ENCODE measurements at regions not wholly inside any gene's neighbourhood (a gene's known extent, or its start where the extent isn't known, plus 50 kb on each side); places are given as distances from the start of the nearest gene placed in this dataset.
"Not testable (repeated sequence)": the region's sequence is repeated elsewhere in the genome, so short reads cannot be mapped to it uniquely, and the experiment has no call there.

DNA sequence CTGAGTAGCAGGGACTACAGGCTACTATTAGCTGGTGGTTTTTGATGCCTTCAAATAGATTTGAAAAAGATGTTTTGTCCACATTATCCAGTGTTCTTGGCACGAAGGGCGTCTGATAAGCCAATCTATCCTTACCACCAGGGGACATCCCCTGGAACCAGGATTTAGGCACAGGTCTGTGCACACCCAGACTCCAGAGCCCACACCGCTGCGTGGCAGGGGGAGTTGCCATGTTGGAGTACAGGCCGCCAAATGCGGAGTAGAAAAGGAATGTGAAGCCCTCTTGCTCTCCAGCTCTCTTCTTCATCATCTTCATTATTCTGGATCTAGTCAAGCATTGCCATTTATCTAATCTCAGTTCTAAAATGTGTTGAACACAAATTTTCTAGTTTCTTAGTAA lies 54.3 kb downstream of the RNU1-4 start:
- 78 to 97% methylated on average over 4 to 6 of the region's 6 CpGs for WGBS, 2 donors
- H3K9ac ChIP-seq (ENCODE audit: insufficient read depth in 1 of 2, low read length in 2 of 2); H3K27me3 ChIP-seq (ENCODE audit: control insufficient read depth in 3 of 3, insufficient read depth in 3 of 3, low read length in 2 of 3); H3K9me3 ChIP-seq (ENCODE audit: control insufficient read depth in 4 of 4, insufficient read depth in 3 of 4, low read length in 3 of 4); H3K4me3 ChIP-seq; H3K4me1 ChIP-seq (ENCODE audit: control insufficient read depth in 5 of 5, insufficient read depth in 5 of 5, low read length in 5 of 5); ATAC-seq (ENCODE audit: insufficient read depth, low FRiP score); H3K27ac ChIP-seq (ENCODE audit: low read depth in 1 of 2, low read length in 1 of 2); H3K36me3 ChIP-seq (ENCODE audit: control insufficient read depth in 4 of 4, insufficient read depth in 4 of 4, low read length in 4 of 4): not testable (repeated sequence)
- peak in 1 of 3 donors; percentile 2 for DNase-seq

DNA sequence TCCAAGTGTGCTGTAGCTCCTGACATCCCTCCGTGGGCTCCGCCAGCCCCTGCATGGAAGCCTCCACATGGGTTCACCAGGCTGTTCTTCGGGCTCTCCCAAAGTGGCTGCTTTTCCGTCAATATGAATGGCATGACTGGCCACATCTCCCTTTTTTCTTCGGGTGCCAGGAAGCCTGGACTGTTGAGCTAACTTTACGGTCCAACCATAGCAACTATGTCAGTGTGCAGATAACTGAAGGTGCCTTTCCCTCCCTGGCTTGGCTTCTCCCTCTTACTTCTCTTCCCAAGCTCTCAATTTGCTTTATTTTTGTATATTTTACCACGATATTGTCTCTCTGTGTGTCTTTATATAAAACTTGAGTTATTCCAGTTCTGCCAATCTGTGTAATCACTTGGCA lies 54.8 kb downstream of the RNU1-4 start:
- H3K9ac ChIP-seq (ENCODE audit: insufficient read depth in 1 of 2, low read length in 2 of 2); ATAC-seq (ENCODE audit: insufficient read depth, low FRiP score); H3K4me3 ChIP-seq; H3K27ac ChIP-seq (ENCODE audit: low read depth in 1 of 2, low read length in 1 of 2); H3K9me3 ChIP-seq (ENCODE audit: control insufficient read depth in 4 of 4, insufficient read depth in 3 of 4, low read length in 3 of 4); H3K27me3 ChIP-seq (ENCODE audit: control insufficient read depth in 3 of 3, insufficient read depth in 3 of 3, low read length in 2 of 3); H3K36me3 ChIP-seq (ENCODE audit: control insufficient read depth in 4 of 4, insufficient read depth in 4 of 4, low read length in 4 of 4); H3K4me1 ChIP-seq (ENCODE audit: control insufficient read depth in 5 of 5, insufficient read depth in 5 of 5, low read length in 5 of 5): not testable (repeated sequence)
- peak in 1 of 3 donors; percentile 6 for DNase-seq
- 90% methylated on average over 5 to 6 of the region's 7 CpGs for WGBS, 2 donors

DNA sequence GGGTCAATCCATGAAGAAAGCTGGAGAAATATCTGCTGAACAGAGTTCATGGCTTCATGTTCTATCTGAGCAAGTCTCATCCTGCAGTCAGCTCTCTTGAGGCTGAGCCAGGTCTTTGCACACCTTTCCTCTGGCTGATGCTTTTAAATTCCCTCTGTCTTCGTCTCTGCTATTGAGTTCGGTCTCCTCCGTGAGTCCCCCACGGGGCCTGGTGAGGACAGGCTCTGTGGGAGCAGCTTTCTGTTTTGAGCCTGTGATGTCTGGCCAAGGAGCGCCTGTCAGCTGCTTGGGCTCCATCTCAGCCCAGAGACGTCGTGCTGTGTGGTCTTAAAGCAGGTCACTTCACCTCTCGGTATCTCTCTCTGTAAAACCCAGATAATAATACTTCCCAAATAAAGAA lies 55.9 kb downstream of the RNU1-4 start:
- not testable (repeated sequence) for H3K36me3 ChIP-seq (ENCODE audit: control insufficient read depth in 4 of 4, insufficient read depth in 4 of 4, low read length in 4 of 4); DNase-seq; H3K4me3 ChIP-seq; H3K4me1 ChIP-seq (ENCODE audit: control insufficient read depth in 5 of 5, insufficient read depth in 5 of 5, low read length in 5 of 5); H3K9ac ChIP-seq (ENCODE audit: insufficient read depth in 1 of 2, low read length in 2 of 2); H3K9me3 ChIP-seq (ENCODE audit: control insufficient read depth in 4 of 4, insufficient read depth in 3 of 4, low read length in 3 of 4); H3K27me3 ChIP-seq (ENCODE audit: control insufficient read depth in 3 of 3, insufficient read depth in 3 of 3, low read length in 2 of 3); H3K27ac ChIP-seq (ENCODE audit: low read depth in 1 of 2, low read length in 1 of 2)
- 77 to 80% methylated on average over 8 of the region's 8 CpGs for WGBS, 2 donors
- peak; percentile 11 for ATAC-seq (ENCODE audit: insufficient read depth, low FRiP score)

DNA sequence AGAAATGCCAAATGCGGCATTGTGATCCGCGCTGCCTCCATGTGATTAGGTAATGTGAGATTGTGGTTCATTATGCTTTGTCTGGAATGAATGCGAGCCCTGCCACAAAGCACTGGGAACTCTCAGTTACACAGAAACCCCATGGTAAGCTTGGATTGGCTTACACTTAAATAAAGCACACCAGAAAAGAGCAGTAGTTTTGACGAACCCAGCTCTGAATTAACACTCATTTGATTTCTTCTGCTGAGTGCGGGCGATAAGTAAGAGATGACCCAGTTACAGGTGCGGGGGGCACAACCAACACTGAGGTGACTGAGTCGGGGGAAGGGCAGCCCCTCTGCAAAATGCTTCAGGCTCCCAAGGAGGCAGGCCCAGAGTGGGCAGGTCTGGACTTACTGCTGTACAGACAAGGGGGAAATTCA lies 56.3 kb downstream of the RNU1-4 start:
- ATAC-seq (ENCODE audit: insufficient read depth, low FRiP score); H3K36me3 ChIP-seq (ENCODE audit: control insufficient read depth in 4 of 4, insufficient read depth in 4 of 4, low read length in 4 of 4); H3K4me3 ChIP-seq; H3K9ac ChIP-seq (ENCODE audit: insufficient read depth in 1 of 2, low read length in 2 of 2); H3K27me3 ChIP-seq (ENCODE audit: control insufficient read depth in 3 of 3, insufficient read depth in 3 of 3, low read length in 2 of 3); H3K4me1 ChIP-seq (ENCODE audit: control insufficient read depth in 5 of 5, insufficient read depth in 5 of 5, low read length in 5 of 5); H3K9me3 ChIP-seq (ENCODE audit: control insufficient read depth in 4 of 4, insufficient read depth in 3 of 4, low read length in 3 of 4); H3K27ac ChIP-seq (ENCODE audit: low read depth in 1 of 2, low read length in 1 of 2): not testable (repeated sequence)
- peak in 1 of 3 donors; percentile 8 for DNase-seq
- 77 to 89% methylated on average over 9 of the region's 9 CpGs for WGBS, 2 donors

DNA sequence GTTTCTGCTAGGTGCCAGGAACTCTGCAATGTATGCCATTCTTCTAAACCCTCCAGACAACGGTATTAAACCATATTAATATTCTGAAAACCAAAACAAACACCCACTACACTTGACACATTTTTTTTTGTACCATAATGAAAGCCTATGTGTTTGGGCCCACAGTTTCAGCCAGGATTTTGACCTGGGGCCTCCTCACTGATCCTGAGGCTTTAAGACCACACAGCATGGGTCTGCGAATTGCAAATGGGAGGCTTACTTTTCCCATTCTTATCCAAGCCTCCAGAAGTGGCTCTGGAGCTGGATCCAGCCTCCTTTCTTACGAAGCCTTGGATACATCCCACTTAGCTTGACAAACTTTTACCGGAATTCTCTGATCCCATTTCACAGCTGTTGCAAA lies 56.7 kb downstream of the RNU1-4 start:
- DNase-seq; ATAC-seq (ENCODE audit: insufficient read depth, low FRiP score); H3K27me3 ChIP-seq (ENCODE audit: control insufficient read depth in 3 of 3, insufficient read depth in 3 of 3, low read length in 2 of 3); H3K36me3 ChIP-seq (ENCODE audit: control insufficient read depth in 4 of 4, insufficient read depth in 4 of 4, low read length in 4 of 4); H3K9me3 ChIP-seq (ENCODE audit: control insufficient read depth in 4 of 4, insufficient read depth in 3 of 4, low read length in 3 of 4); H3K27ac ChIP-seq (ENCODE audit: low read depth in 1 of 2, low read length in 1 of 2); H3K9ac ChIP-seq (ENCODE audit: insufficient read depth in 1 of 2, low read length in 2 of 2); H3K4me3 ChIP-seq; H3K4me1 ChIP-seq (ENCODE audit: control insufficient read depth in 5 of 5, insufficient read depth in 5 of 5, low read length in 5 of 5): not testable (repeated sequence)
- WGBS, 2 donors: 69 to 73% methylated on average over 2 to 4 of the region's 4 CpGs

DNA sequence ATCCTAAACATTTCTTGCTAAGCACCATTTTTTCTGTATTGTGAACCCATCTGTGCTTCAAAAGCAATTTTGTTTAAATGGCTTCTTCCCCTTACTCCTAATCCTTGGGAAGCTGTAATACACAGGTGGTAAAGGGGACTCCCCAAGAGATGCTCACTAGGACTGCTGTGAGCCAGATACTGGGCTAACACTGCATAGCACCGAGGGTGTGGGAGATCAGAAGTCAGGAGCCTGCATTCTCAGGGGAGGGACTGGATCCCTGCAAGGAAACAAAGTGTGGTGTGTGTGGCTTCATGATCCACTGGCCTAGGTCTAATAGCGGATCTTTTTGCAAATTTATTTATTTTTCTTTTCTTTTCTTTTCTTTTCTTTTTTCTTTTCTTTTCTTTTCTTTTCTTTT lies 57.7 kb downstream of the RNU1-4 start:
- peak in 1 of 3 donors; percentile 2 for DNase-seq
- not testable (repeated sequence) for H3K36me3 ChIP-seq (ENCODE audit: control insufficient read depth in 4 of 4, insufficient read depth in 4 of 4, low read length in 4 of 4); H3K27ac ChIP-seq (ENCODE audit: low read depth in 1 of 2, low read length in 1 of 2); H3K4me3 ChIP-seq; H3K9me3 ChIP-seq (ENCODE audit: control insufficient read depth in 4 of 4, insufficient read depth in 3 of 4, low read length in 3 of 4); ATAC-seq (ENCODE audit: insufficient read depth, low FRiP score); H3K9ac ChIP-seq (ENCODE audit: insufficient read depth in 1 of 2, low read length in 2 of 2); H3K4me1 ChIP-seq (ENCODE audit: control insufficient read depth in 5 of 5, insufficient read depth in 5 of 5, low read length in 5 of 5); H3K27me3 ChIP-seq (ENCODE audit: control insufficient read depth in 3 of 3, insufficient read depth in 3 of 3, low read length in 2 of 3)
- 72 to 78% methylated on average over 1 to 2 of the region's 2 CpGs for WGBS, 2 donors
